IMR-90 (cell line): ENCODE measurements at regions not wholly inside any gene's neighbourhood (a gene's known extent, or its start where the extent isn't known, plus 50 kb on each side); places are given as distances from the start of the nearest gene placed in this dataset.

Experiments
- ATAC-seq: fragments of 200-7000 bp; cut with Tn5 transposase; 2 replicates; pipeline ENCODE4 v1.9.1; 2020; ENCODE audit warnings: low read depth, mild to moderate bottlenecking, moderate library complexity
- BruUV-seq: library from RNA; stranded (reverse); fragments of 400-500 nt; replicated peaks from 2 replicates; lab custom pipeline; 2021; lab: Mats Ljungman, UMichigan
- CTCF ChIA-PET: fragments of 300-600 bp; formaldehyde crosslinking; extraction: SDS; loops from one replicate; lab custom pipeline; 2021; ENCODE audit warnings: antibody characterized with exemption; lab: Yijun Ruan, JAX
- POLR2A ChIA-PET: fragments of 300-600 bp; sonication (Branson Sonifier 250); formaldehyde crosslinking; loops from one replicate; lab custom pipeline; 2022; ENCODE audit warnings: antibody characterized with exemption; ENCODE audit not compliant: unreplicated experiment; lab: Charles Lee
- DNase-seq: peaks from one replicate; pipeline ENCODE4 v3.0.0; 2013
- H2AFZ ChIP-seq: replicated peaks from 2 replicates; pipeline ENCODE3; 2013; ENCODE audit warnings: low read length, mild to moderate bottlenecking; ENCODE audit not compliant: poor library complexity
- H2AK5ac ChIP-seq: 2 replicates; pipeline ENCODE4 v1.6.1; 2013; ENCODE audit warnings: low read depth, low read length, inconsistent platforms
- H2AK9ac ChIP-seq: replicated peaks from 2 replicates; pipeline ENCODE3; 2013; ENCODE audit warnings: mild to moderate bottlenecking, low read depth, low read length, moderate library complexity; ENCODE audit not compliant: poor library complexity
- H2BK120ac ChIP-seq: 2 replicates; pipeline ENCODE4 v1.6.1; 2013; ENCODE audit warnings: low read depth, low read length, inconsistent platforms
- H2BK15ac ChIP-seq: 3 replicates; pipeline ENCODE4 v1.6.1; 2013; ENCODE audit warnings: low read depth, low read length, inconsistent platforms
- H2BK20ac ChIP-seq: 2 replicates; pipeline ENCODE4 v1.6.1; 2013; ENCODE audit warnings: low read depth, mild to moderate bottlenecking, inconsistent platforms, low read length, moderate library complexity
- H2BK5ac ChIP-seq: 2 replicates; pipeline ENCODE4 v1.6.1; 2013; ENCODE audit warnings: mild to moderate bottlenecking, low read depth, low read length, inconsistent platforms; ENCODE audit not compliant: poor library complexity, severe bottlenecking
- H3K14ac ChIP-seq: replicated peaks from 2 replicates; pipeline ENCODE4 v1.6.1; 2013; ENCODE audit warnings: low read depth, low read length, inconsistent platforms
- H3K18ac ChIP-seq: 2 replicates; pipeline ENCODE4 v1.6.1; 2013; ENCODE audit warnings: low read depth, low read length, control low read depth
- H3K23ac ChIP-seq: 2 replicates; pipeline ENCODE4 v1.6.1; 2013; ENCODE audit warnings: low read depth, low read length, inconsistent platforms
- H3K27ac ChIP-seq: 2 replicates; pipeline ENCODE4 v1.5.1; 2013; ENCODE audit warnings: mild to moderate bottlenecking, control low read depth, low read length; ENCODE audit not compliant: insufficient read depth
- H3K27me3 ChIP-seq: 2 replicates; pipeline ENCODE4 v1.6.1; 2013; ENCODE audit warnings: low read length; ENCODE audit not compliant: control insufficient read depth, insufficient read depth
- H3K36me3 ChIP-seq: 2 replicates; pipeline ENCODE4 v1.6.1; 2013; ENCODE audit warnings: low read length, mixed read lengths; ENCODE audit not compliant: control insufficient read depth, insufficient read depth
- H3K4ac ChIP-seq: 2 replicates; pipeline ENCODE4 v1.6.1; 2013; ENCODE audit warnings: low read depth, low read length, inconsistent platforms
- H3K4me1 ChIP-seq: 2 replicates; pipeline ENCODE4 v1.6.1; 2013; ENCODE audit warnings: low read length, mixed read lengths; ENCODE audit not compliant: control insufficient read depth, insufficient read depth
- H3K4me2 ChIP-seq: 2 replicates; pipeline ENCODE4 v1.6.1; 2013; ENCODE audit warnings: low read depth, mild to moderate bottlenecking, control low read depth, low read length, moderate library complexity
- H3K4me3 ChIP-seq: 2 replicates; pipeline ENCODE4 v1.5.1; 2013; ENCODE audit warnings: low read depth, mild to moderate bottlenecking, control low read depth, low read length, moderate library complexity; ENCODE audit not compliant: insufficient read depth
- H3K56ac ChIP-seq: 2 replicates; pipeline ENCODE4 v1.6.1; 2013; ENCODE audit warnings: low read length, inconsistent platforms; ENCODE audit not compliant: insufficient read depth; ENCODE audit errors: extremely low read depth
- H3K79me1 ChIP-seq, 2 experiments: 2 replicates each; pipeline ENCODE4 v1.6.1; 2013; ENCODE audit warnings: low read length in 2 of 2, inconsistent platforms in 1 of 2, low read depth in 1 of 2
- H3K9ac ChIP-seq: 2 replicates; pipeline ENCODE4 v1.6.1; 2013; ENCODE audit warnings: low read depth, low read length, control low read depth
- H3K9me1 ChIP-seq: 2 replicates; pipeline ENCODE4 v1.6.1; 2013; ENCODE audit warnings: low read length, inconsistent platforms; ENCODE audit not compliant: insufficient read depth
- H3K9me3 ChIP-seq: 2 replicates; pipeline ENCODE4 v1.6.1; 2013; ENCODE audit warnings: low read length; ENCODE audit not compliant: control insufficient read depth, insufficient read depth
- H4K20me1 ChIP-seq: 2 replicates; pipeline ENCODE4 v1.6.1; 2013; ENCODE audit warnings: low read length, inconsistent platforms; ENCODE audit not compliant: insufficient read depth
- H4K5ac ChIP-seq: 2 replicates; pipeline ENCODE4 v1.6.1; 2013; ENCODE audit warnings: mild to moderate bottlenecking, low read depth, low read length, control low read depth
- H4K8ac ChIP-seq, 2 experiments: 2 replicates each; pipeline ENCODE4 v1.6.1; 2013; ENCODE audit warnings: low read depth in 2 of 2, low read length in 2 of 2, control low read depth in 1 of 2, inconsistent platforms in 1 of 2
- H4K91ac ChIP-seq: 2 replicates; pipeline ENCODE4 v1.6.1; 2013; ENCODE audit warnings: low read depth, low read length, inconsistent platforms; ENCODE audit not compliant: insufficient read depth
- MAFK ChIP-seq: IDR thresholded peaks from 2 replicates; pipeline ENCODE4 v1.6.1; 2012; ENCODE audit warnings: low read depth, low read length, improper control_type of control experiment
- RFX5 ChIP-seq: IDR thresholded peaks from 2 replicates; pipeline ENCODE4 v1.8.0; 2012; ENCODE audit warnings: low read depth, mild to moderate bottlenecking, low read length, moderate library complexity
- WGBS, 2 experiments: methylation state at CpG; one replicate each; pipeline versions ENCODE4 v1.1.5 to v1.1.7; 2013; ENCODE audit warnings: missing lambda C conversion rate in 2 of 2; ENCODE audit not compliant: insufficient read length in 1 of 2; ENCODE audit errors: extremely low coverage in 2 of 2; 5-methylcytosine and 5-hydroxymethylcytosine counted together
- dilution Hi-C: fragments of 300-500 bp; cut with HindIII; formaldehyde crosslinking; loops from one replicate; pipeline ENCODE4 v1.14.3; 2018; ENCODE audit warnings: low sequenced_read_pairs; ENCODE audit not compliant: unreplicated experiment
- in situ Hi-C: fragments of 300-500 bp; cut with MboI; formaldehyde crosslinking; loops from 3 replicates; pipeline ENCODE4 v1.14.3; 2019; ENCODE audit warnings: low sequenced_read_pairs, inconsistent platforms, mixed read lengths
- intact Hi-C: fragments of 100-400 bp; cut with micrococcal nuclease; formaldehyde crosslinking; loops from 2 replicates; pipeline ENCODE4 v1.10.0; 2022

GRCh38 chr6:43885399-43886066 lies 115.5 kb downstream of the VEGFA start:
- Histone ChIP-seq H3K27me3 (peaks cover 31% of the 10 kb centered on the region), H3K4me1 (no peaks in the 10 kb centered on the region), H4K20me1 (no peaks in the 10 kb centered on the region), H3K23ac (no peak overlapping the region), H3K18ac (no peak overlapping the region), H3K4me3 (no peak overlapping the region), H4K8ac (no peak overlapping the region), H2BK20ac (no peak overlapping the region), H4K91ac (no peak overlapping the region), H3K4ac (no peak overlapping the region), H3K56ac (no peak overlapping the region), H4K5ac (no peak overlapping the region), H3K9ac (no peak overlapping the region), H2BK15ac (no peak overlapping the region), H2AK9ac (no peak overlapping the region), H3K9me1 (0 out of 2 replicates have a peak, but pooled peaks cover 4% of the 10 kb centered on the region), H2AK5ac (no peak overlapping the region), H2AFZ (no peak overlapping the region), H3K14ac (no peak overlapping the region), H3K9me3 (no peaks in the 10 kb centered on the region), H3K27ac (no peak overlapping the region), H2BK5ac (no peak overlapping the region), H3K36me3 (no peaks in the 10 kb centered on the region), H3K4me2 (no peak overlapping the region), H3K79me1 (no peaks in the 10 kb centered on the region), H2BK120ac (no peak overlapping the region)
- ATAC-seq (no peak), DNase-seq (no peak)
- ChIA-PET CTCF (no interaction called here), POLR2A (no interaction called here)
- intact Hi-C loops: no loop called here
- BruUV-seq: no TSS peak
- TF ChIP-seq RFX5 (no peak), MAFK (no peak)
- in situ Hi-C loops: no loop called here
- dilution Hi-C loops: no loop called here
- no CpG with 5 or more reads among the region's 6 CpGs for WGBS, 2 experiments
